ENCODE measurements at regions not wholly inside any gene's neighbourhood (a gene's known extent, or its start where the extent isn't known, plus 50 kb on each side); places are given as distances from the start of the nearest gene placed in this dataset.
"Not testable (repeated sequence)": the region's sequence is repeated elsewhere in the genome, so short reads cannot be mapped to it uniquely, and the experiment has no call there.

DNA sequence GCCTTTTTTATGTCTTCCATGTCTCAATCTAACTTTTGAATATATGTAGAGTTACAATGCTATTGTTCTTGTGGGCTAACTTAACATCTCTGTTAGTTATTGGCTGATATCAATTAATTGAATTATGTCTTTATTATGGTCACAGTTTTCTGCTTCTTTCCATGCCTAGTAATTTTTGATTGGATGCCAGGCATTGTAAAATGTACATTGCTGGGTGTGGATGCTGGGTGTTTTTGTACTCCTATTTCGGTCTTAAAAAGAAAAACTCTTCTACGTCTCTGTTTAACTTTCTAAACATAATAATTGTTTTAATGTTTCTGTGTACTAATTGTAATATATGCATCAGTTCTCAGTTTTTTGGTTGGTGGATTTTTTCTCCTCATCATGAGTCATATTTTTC lies 296.1 kb upstream of the PRICKLE1 start:
- no peaks in the 10 kb centered on the region for H3K36me3 ChIP-seq (ENCODE audit: control insufficient read depth, insufficient read depth, low read length)
- no CpG with 5 or more reads among the region's 2 CpGs for WGBS (ENCODE audit: insufficient coverage, insufficient read length)
- DNase-seq (ENCODE audit: low read depth, low spot score), result no peak
- no peaks in the 10 kb centered on the region for H3K27me3 ChIP-seq (ENCODE audit: control insufficient read depth, insufficient read depth, low read length)
- H3K9me3 ChIP-seq (ENCODE audit: control insufficient read depth, insufficient read depth, low read length), result no peaks in the 10 kb centered on the region
- H3K4me3 ChIP-seq (ENCODE audit: low read length), result no peak overlapping the region
- H3K4me1 ChIP-seq (ENCODE audit: control insufficient read depth, insufficient read depth, low read length), result no peaks in the 10 kb centered on the region
- H3K27ac ChIP-seq (ENCODE audit: low read length), result no peak overlapping the region

DNA sequence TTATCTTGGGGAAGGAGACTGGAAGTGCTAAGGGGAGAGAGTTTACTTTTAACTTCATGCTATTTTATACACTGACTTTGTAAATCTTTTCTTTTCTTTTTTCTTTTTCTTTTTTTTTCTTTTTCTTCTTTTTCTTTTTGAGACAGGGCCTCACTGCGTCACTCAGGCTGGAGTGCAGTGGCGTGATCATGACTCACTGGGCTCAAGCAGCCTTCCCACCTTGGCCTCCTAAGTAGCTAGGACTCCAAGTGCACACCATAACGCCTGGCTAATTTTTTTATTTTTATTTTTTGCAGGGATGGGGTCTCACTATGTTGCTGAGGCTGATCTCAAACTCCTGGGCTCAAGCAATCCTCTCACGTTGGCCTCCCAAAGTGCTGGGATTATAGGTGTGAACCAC lies 294.6 kb upstream of the PRICKLE1 start:
- DNase-seq (ENCODE audit: low read depth, low spot score), result no peak
- WGBS (ENCODE audit: insufficient coverage, insufficient read length), result no CpG with 5 or more reads among the region's 4 CpGs

DNA sequence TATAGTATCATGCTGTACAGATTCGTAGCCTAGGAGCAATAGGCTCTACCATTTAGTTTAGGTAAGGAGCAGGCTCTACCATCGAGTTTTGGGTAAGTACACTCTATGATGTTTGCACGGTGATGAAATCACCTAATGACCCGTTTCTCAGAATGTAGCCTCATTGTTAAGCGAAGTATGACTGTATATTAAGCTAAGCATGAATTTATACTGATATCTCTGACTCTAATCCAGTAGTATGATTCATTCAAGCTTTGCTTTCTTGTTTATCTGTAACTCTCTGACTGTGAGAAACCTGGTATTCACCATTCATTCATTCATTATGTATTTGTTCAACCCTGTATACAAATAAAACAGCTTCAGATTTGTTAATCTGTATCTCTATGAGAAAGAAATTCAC lies 283.9 kb upstream of the PRICKLE1 start:
- Histone ChIP-seq H3K27me3 (ENCODE audit: control insufficient read depth, insufficient read depth, low read length) (no peaks in the 10 kb centered on the region), H3K9me3 (ENCODE audit: control insufficient read depth, insufficient read depth, low read length) (no peaks in the 10 kb centered on the region), H3K36me3 (ENCODE audit: control insufficient read depth, insufficient read depth, low read length) (no peaks in the 10 kb centered on the region), H3K4me1 (ENCODE audit: control insufficient read depth, insufficient read depth, low read length) (no peaks in the 10 kb centered on the region), H3K27ac (ENCODE audit: low read length) (no peak overlapping the region), H3K4me3 (ENCODE audit: low read length) (no peak overlapping the region)
- WGBS (ENCODE audit: insufficient coverage, insufficient read length), result no CpG with 5 or more reads among the region's 5 CpGs
- no peak for DNase-seq (ENCODE audit: low read depth, low spot score)

More for the DNA sequence above, 294.6 kb upstream of the PRICKLE1 start:
- no peaks in the 10 kb centered on the region for H3K36me3 ChIP-seq (ENCODE audit: control insufficient read depth, insufficient read depth, low read length)
- no peaks in the 10 kb centered on the region for H3K27me3 ChIP-seq (ENCODE audit: control insufficient read depth, insufficient read depth, low read length)
- no peak overlapping the region for H3K27ac ChIP-seq (ENCODE audit: low read length)
- H3K9me3 ChIP-seq (ENCODE audit: control insufficient read depth, insufficient read depth, low read length), result no peaks in the 10 kb centered on the region
- H3K4me3 ChIP-seq (ENCODE audit: low read length), result no peak overlapping the region
- H3K4me1 ChIP-seq (ENCODE audit: control insufficient read depth, insufficient read depth, low read length), result no peaks in the 10 kb centered on the region

DNA sequence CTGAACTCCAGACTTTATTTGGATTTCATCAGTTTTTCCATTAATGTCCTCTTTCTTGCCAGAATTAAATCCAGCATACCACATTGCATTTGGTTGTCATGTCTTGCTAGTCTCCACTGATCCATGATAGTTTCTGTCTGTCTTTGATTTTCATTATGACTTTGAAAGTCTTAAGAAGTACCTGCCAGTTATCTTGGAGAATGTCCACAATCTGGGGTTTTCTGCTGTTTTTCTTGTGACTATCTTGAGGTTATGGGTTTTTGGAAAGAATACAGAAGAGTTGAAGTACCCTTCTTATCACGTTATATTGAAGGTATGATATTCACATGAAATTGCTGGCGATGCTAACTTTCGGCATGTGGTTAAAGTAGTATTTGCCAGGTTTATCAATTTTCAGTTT lies 282.3 kb upstream of the PRICKLE1 start:
- DNase-seq (ENCODE audit: low read depth, low spot score), result no peak
- no CpG with 5 or more reads among the region's 3 CpGs for WGBS (ENCODE audit: insufficient coverage, insufficient read length)
- Histone ChIP-seq H3K4me3 (ENCODE audit: low read length) (no peak overlapping the region), H3K9me3 (ENCODE audit: control insufficient read depth, insufficient read depth, low read length) (no peaks in the 10 kb centered on the region), H3K4me1 (ENCODE audit: control insufficient read depth, insufficient read depth, low read length) (no peaks in the 10 kb centered on the region), H3K36me3 (ENCODE audit: control insufficient read depth, insufficient read depth, low read length) (no peaks in the 10 kb centered on the region), H3K27me3 (ENCODE audit: control insufficient read depth, insufficient read depth, low read length) (no peaks in the 10 kb centered on the region), H3K27ac (ENCODE audit: low read length) (no peak overlapping the region)

DNA sequence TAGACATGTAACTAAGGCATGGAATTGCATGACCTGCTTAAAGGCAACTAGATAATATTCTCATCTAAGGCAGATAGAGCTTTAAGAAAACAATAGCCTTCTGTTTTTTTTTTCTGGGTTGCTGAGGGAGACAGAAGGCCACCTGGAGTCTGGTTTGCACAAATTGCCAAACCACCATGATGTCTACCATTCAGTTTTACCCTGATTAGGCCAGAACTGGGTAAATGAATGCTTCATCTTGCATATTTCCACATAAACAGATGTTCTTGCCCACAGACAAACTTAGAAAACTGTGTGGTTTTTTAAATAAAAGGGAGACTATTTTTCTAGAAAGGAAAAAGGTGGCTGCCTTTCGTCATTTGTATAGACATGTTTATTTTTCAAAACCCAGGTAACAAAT lies 278.7 kb upstream of the PRICKLE1 start:
- Histone ChIP-seq H3K27ac (ENCODE audit: low read length) (no peak overlapping the region), H3K4me3 (ENCODE audit: low read length) (no peak overlapping the region), H3K36me3 (ENCODE audit: control insufficient read depth, insufficient read depth, low read length) (no peaks in the 10 kb centered on the region), H3K4me1 (ENCODE audit: control insufficient read depth, insufficient read depth, low read length) (no peaks in the 10 kb centered on the region), H3K9me3 (ENCODE audit: control insufficient read depth, insufficient read depth, low read length) (no peaks in the 10 kb centered on the region), H3K27me3 (ENCODE audit: control insufficient read depth, insufficient read depth, low read length) (no peaks in the 10 kb centered on the region)
- no CpG with 5 or more reads among the region's 1 CpG for WGBS (ENCODE audit: insufficient coverage, insufficient read length)
- DNase-seq (ENCODE audit: low read depth, low spot score), result no peak

DNA sequence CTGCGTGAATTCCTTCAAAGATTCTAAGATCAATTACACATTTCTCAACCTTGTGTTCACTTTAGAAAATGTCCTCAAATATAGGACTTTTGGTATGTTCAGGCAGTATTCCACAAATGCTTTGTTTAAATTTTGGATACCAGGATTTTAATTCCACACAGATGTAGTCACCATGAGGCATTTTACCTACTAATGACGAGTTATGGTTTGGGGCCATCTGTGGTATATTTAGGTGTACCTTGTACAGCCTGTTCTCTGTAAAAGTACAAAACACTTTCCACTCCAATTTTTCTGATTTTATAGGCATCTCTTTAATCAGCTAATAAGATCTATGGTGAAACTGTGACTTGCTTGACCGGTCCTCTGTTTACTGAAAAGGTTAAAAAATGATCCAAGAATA lies 275.7 kb upstream of the PRICKLE1 start:
- H3K9me3 ChIP-seq (ENCODE audit: control insufficient read depth, insufficient read depth, low read length), result no peaks in the 10 kb centered on the region
- no peak overlapping the region for H3K4me3 ChIP-seq (ENCODE audit: low read length)
- H3K4me1 ChIP-seq (ENCODE audit: control insufficient read depth, insufficient read depth, low read length), result no peaks in the 10 kb centered on the region
- no CpG with 5 or more reads among the region's 3 CpGs for WGBS (ENCODE audit: insufficient coverage, insufficient read length)
- DNase-seq (ENCODE audit: low read depth, low spot score), result no peak
- H3K27ac ChIP-seq (ENCODE audit: low read length), result no peak overlapping the region
- H3K36me3 ChIP-seq (ENCODE audit: control insufficient read depth, insufficient read depth, low read length), result no peaks in the 10 kb centered on the region
- H3K27me3 ChIP-seq (ENCODE audit: control insufficient read depth, insufficient read depth, low read length), result no peaks in the 10 kb centered on the region

DNA sequence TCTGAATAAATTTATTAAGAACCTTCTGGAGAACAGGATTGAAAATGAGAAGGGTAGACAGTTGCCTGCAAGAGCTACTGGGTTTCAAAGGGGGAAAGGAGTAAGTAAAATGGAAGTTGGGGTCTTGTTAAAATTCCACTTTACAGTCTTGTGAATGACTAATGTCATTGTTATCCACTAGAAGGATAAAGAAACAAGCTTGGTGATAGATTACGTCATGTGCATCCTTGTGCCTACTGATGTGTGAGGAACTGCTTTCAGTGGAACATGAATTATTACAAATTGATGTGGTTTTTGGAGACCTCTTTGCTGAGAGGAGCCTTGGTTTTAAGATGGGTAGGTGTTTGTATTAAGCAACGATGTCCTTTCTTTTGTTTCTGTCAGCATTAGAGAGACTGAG lies 272.5 kb upstream of the PRICKLE1 start:
- Histone ChIP-seq H3K4me3 (ENCODE audit: low read length) (no peak overlapping the region), H3K4me1 (ENCODE audit: control insufficient read depth, insufficient read depth, low read length) (no peaks in the 10 kb centered on the region), H3K27ac (ENCODE audit: low read length) (no peak overlapping the region), H3K27me3 (ENCODE audit: control insufficient read depth, insufficient read depth, low read length) (no peaks in the 10 kb centered on the region), H3K9me3 (ENCODE audit: control insufficient read depth, insufficient read depth, low read length) (no peaks in the 10 kb centered on the region), H3K36me3 (ENCODE audit: control insufficient read depth, insufficient read depth, low read length) (no peaks in the 10 kb centered on the region)
- no CpG with 5 or more reads among the region's 2 CpGs for WGBS (ENCODE audit: insufficient coverage, insufficient read length)
- DNase-seq (ENCODE audit: low read depth, low spot score), result no peak

DNA sequence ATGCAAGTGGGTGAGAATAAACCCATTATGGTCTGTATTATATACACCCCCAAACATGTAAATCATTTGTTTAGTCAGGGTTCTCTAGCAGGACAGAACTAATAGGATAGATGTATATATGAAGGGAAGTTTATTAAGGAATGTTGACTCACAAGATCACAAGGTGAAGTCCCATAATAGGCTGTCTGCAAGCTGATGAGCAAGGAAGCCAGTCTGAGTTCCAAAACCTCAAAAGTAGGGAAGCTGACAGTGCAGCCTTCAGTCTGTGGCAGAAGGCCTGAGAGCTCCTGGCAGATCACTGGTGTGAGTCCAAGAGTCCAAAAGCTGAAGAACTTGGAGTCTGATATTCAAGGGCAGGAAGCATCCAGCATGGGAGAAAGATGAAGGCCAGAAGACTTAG lies 270.8 kb upstream of the PRICKLE1 start:
- H3K27me3 ChIP-seq (ENCODE audit: control insufficient read depth, insufficient read depth, low read length); H3K9me3 ChIP-seq (ENCODE audit: control insufficient read depth, insufficient read depth, low read length); H3K36me3 ChIP-seq (ENCODE audit: control insufficient read depth, insufficient read depth, low read length): not testable (repeated sequence)

DNA sequence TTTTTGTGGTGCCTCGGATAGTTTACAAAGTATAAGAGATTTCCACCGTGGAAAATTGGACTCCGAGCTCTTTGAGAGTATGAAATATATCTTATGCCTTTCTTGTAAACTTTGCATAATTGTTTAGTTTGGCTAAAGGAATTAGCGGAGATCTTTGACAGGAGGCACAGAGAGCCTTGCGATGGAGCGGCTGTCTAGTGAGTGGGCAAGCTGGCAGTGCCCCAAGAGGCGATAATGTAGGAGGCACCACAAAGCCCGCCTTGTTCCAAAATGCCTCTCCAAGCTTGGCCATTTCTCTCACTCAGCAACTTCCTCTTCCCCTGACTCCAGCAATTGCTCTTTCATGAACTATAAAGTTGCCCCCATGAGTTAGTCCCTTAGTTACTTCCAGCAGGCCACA lies 270.1 kb upstream of the PRICKLE1 start:
- Histone ChIP-seq H3K27me3 (ENCODE audit: control insufficient read depth, insufficient read depth, low read length) (no peaks in the 10 kb centered on the region), H3K27ac (ENCODE audit: low read length) (no peak overlapping the region), H3K9me3 (ENCODE audit: control insufficient read depth, insufficient read depth, low read length) (no peaks in the 10 kb centered on the region), H3K36me3 (ENCODE audit: control insufficient read depth, insufficient read depth, low read length) (no peaks in the 10 kb centered on the region), H3K4me3 (ENCODE audit: low read length) (no peak overlapping the region), H3K4me1 (ENCODE audit: control insufficient read depth, insufficient read depth, low read length) (no peaks in the 10 kb centered on the region)
- no peak for DNase-seq (ENCODE audit: low read depth, low spot score)
- WGBS (ENCODE audit: insufficient coverage, insufficient read length), result no CpG with 5 or more reads among the region's 8 CpGs

More for the DNA sequence above, 270.8 kb upstream of the PRICKLE1 start:
- not testable (repeated sequence) for H3K4me1 ChIP-seq (ENCODE audit: control insufficient read depth, insufficient read depth, low read length); DNase-seq (ENCODE audit: low read depth, low spot score); H3K27ac ChIP-seq (ENCODE audit: low read length); H3K4me3 ChIP-seq (ENCODE audit: low read length)

DNA sequence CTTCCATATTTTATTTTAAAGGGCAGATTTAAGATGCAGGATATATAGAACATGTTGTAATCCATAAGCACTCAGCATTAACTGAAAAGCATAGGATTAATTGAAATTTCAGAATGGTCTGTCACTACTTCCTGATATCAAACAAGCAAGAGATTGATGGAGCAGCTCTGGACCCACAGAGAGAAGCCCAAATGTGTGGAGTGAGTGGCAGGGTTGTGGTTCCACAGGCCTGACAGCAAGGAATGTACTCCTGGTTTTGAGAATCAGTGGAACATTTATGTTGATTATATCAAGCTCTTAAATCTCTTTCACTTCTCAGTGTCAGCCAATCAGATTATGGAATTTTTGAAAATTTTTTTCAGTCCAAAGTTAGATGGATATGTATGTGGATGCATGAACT lies 267.6 kb upstream of the PRICKLE1 start:
- H3K4me1 ChIP-seq (ENCODE audit: control insufficient read depth, insufficient read depth, low read length), result no peaks in the 10 kb centered on the region
- no peak for DNase-seq (ENCODE audit: low read depth, low spot score)
- H3K9me3 ChIP-seq (ENCODE audit: control insufficient read depth, insufficient read depth, low read length), result no peaks in the 10 kb centered on the region
- no peak overlapping the region for H3K27ac ChIP-seq (ENCODE audit: low read length)
- no peaks in the 10 kb centered on the region for H3K27me3 ChIP-seq (ENCODE audit: control insufficient read depth, insufficient read depth, low read length)
- no peak overlapping the region for H3K4me3 ChIP-seq (ENCODE audit: low read length)
- H3K36me3 ChIP-seq (ENCODE audit: control insufficient read depth, insufficient read depth, low read length), result no peaks in the 10 kb centered on the region

DNA sequence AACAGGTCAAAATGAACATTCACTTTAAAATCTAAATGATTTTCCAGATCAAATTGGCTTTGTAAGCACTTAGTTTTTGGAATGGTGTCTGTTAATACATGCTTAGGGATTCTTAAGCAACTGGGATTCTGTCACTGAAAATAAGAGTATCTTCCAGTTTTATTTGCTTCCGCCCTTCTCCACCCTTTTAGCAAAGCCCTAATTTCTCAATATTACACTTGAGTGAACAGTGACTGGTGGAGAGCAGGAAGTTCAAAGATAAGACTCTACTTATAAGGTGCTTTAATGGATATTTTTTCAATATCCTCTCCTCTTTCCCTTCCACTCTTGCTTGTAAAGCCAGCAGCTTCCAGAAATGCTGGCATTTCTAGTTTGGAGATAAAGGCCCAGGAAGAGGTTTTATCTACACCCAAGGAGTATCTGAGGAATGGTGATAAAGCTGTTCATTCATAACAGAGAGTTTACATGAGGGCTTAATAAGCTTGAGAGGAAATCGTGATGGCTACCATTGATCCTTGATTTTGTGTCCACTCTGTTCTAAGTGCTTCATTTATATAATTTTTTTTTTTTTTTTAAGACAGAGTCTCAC lies 265.9 kb upstream of the PRICKLE1 start:
- WGBS (ENCODE audit: insufficient coverage, insufficient read length), result no CpG with 5 or more reads among the region's 2 CpGs
- H3K36me3 ChIP-seq (ENCODE audit: control insufficient read depth, insufficient read depth, low read length), result no peaks in the 10 kb centered on the region
- no peak overlapping the region for H3K27ac ChIP-seq (ENCODE audit: low read length)
- no peak overlapping the region for H3K4me3 ChIP-seq (ENCODE audit: low read length)
- H3K9me3 ChIP-seq (ENCODE audit: control insufficient read depth, insufficient read depth, low read length), result no peaks in the 10 kb centered on the region
- no peak for DNase-seq (ENCODE audit: low read depth, low spot score)
- H3K4me1 ChIP-seq (ENCODE audit: control insufficient read depth, insufficient read depth, low read length), result no peaks in the 10 kb centered on the region
- no peaks in the 10 kb centered on the region for H3K27me3 ChIP-seq (ENCODE audit: control insufficient read depth, insufficient read depth, low read length)
